Gastrocnemius medialis (tissue), 4 donors: ENCODE measurements at regions not wholly inside any gene's neighbourhood (a gene's known extent, or its start where the extent isn't known, plus 50 kb on each side); places are given as distances from the start of the nearest gene placed in this dataset.
"Not testable (repeated sequence)": the region's sequence is repeated elsewhere in the genome, so short reads cannot be mapped to it uniquely, and the experiment has no call there.

ENCODE experiments used
- ATAC-seq, 2 donors: fragments of 150-250 bp; one replicate each; pipeline ENCODE4 v1.9.1; 2016
- DNase-seq, 2 donors: peaks; one replicate each; pipeline ENCODE4 v3.0.0-alpha.2; 2019
- H3K27ac ChIP-seq, 4 donors: fragments of 200-600 bp; sonication (generic); 1 replicate in 1 of 4; 2 replicates in 3 of 4; pipeline ENCODE4 v1.5.1; 2016 to 2018; ENCODE audit warnings: mild to moderate bottlenecking in 2 of 4, moderate library complexity in 1 of 4
- H3K27me3 ChIP-seq, 3 donors: fragments of 200-600 bp; sonication (generic) in 2 of 3; 1 replicate in 1 of 3; 2 replicates in 2 of 3; pipeline versions ENCODE4 v1.5.1 to v1.6.0; 2016 to 2019; ENCODE audit warnings: mild to moderate bottlenecking in 1 of 3, moderate library complexity in 1 of 3
- H3K36me3 ChIP-seq, 2 donors: fragments of 200-600 bp; sonication (generic) in 1 of 2; one replicate each; pipeline ENCODE4 v1.5.1; 2017 to 2018
- H3K4me1 ChIP-seq, 2 donors: fragments of 200-600 bp; sonication (generic) in 1 of 2; one replicate each; pipeline ENCODE4 v1.5.1; 2016 to 2017; ENCODE audit warnings: mild to moderate bottlenecking in 2 of 2
- H3K4me3 ChIP-seq, 4 donors: fragments of 200-600 bp; sonication (generic) in 3 of 4; 1 replicate in 1 of 4; 2 replicates in 3 of 4; pipeline ENCODE4 v1.5.1; 2016 to 2019; ENCODE audit warnings: mild to moderate bottlenecking in 2 of 4
- H3K9me3 ChIP-seq, 3 donors: fragments of 200-600 bp; sonication (generic) in 2 of 3; 1 replicate in 1 of 3; 2 replicates in 2 of 3; pipeline ENCODE4 v1.5.1; 2016 to 2019
- POLR2A ChIP-seq, 2 donors: fragments of 450-650 bp; IDR thresholded peaks; one replicate each; pipeline ENCODE4 v1.6.1; 2017; ENCODE audit warnings: antibody characterized with exemption in 2 of 2, mild to moderate bottlenecking in 2 of 2, moderate library complexity in 2 of 2
- in situ Hi-C, 4 donors: fragments of 200-750 bp; cut with MboI; loops; one replicate each; pipeline versions ENCODE4 v1.15.0 to v1.8.0; 2017; ENCODE audit warnings: low sequenced_read_pairs in 4 of 4
- intact Hi-C: fragments of 100-400 bp; cut with DNase I; formaldehyde crosslinking; loops from one replicate; pipeline ENCODE4 v1.15.1; 2023; ENCODE audit warnings: low total_unique reads
- TF ChIP-seq, protein P1 (sequence below), 5 experiments: fragments of 450-650 bp in 3 of 5; fragments of 200-600 bp in 2 of 5; sonication (generic) in 2 of 5; IDR thresholded peaks in 4 of 5; conservative IDR thresholded peaks in 1 of 5; 1 replicate in 4 of 5; 2 replicates in 1 of 5; pipeline ENCODE4 v1.5.1; 2016 to 2019; ENCODE audit warnings: antibody characterized with exemption in 5 of 5, mild to moderate bottlenecking in 3 of 5, moderate library complexity in 3 of 5

DNA sequence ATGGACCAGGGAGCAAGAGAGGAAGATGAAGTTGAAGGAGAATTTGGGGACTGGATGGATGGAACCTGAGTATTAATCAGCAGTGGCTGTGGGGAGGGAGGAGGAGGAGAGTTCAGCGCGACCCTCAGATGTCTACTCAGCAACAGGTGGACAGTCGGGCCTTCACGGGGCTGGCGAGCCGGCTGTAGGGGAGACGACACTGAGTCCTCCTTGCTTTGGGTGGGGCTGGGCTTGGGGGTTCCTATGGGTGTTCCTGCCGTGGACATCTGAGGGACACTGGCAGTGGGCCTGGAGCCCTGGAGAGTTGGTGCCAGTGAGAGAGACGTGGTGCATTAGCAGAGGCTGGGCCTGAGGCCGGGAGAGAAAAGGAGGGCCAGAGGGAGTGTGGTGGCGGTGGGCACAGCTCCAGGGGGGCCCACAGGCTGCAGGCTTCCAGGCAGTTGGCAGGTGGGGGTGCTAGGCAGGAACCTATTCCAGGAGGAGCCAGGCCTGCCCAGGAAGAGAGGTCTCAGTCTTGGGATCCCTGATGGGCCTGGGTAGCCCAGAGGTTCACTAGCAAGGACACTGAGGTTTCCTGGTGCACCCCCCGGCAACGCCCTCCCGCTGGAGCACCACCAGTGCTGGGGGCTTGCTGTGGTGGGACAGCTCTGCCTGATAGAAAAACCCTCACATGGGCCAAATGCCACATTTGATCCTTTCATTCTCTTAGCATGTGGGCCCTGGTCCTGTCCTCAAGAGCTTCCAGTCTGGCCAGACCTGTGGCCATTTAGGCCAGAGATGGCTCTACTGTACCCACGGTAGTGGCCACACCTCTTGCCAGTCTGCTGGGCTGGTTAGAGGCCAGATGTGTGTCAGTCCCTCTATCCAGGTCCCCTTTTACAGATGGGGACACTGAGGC, 187.4 kb downstream of the TBC1D2B start:
- H3K27me3 ChIP-seq, ATAC-seq, intact Hi-C loops, DNase-seq, H3K4me3 ChIP-seq, H3K9me3 ChIP-seq, in situ Hi-C loops, H3K36me3 ChIP-seq, H3K4me1 ChIP-seq: not testable (repeated sequence)
- peak overlapping the region in 3 of 4 donors; percentile 50 to 71 (median 65) for H3K27ac ChIP-seq

DNA sequence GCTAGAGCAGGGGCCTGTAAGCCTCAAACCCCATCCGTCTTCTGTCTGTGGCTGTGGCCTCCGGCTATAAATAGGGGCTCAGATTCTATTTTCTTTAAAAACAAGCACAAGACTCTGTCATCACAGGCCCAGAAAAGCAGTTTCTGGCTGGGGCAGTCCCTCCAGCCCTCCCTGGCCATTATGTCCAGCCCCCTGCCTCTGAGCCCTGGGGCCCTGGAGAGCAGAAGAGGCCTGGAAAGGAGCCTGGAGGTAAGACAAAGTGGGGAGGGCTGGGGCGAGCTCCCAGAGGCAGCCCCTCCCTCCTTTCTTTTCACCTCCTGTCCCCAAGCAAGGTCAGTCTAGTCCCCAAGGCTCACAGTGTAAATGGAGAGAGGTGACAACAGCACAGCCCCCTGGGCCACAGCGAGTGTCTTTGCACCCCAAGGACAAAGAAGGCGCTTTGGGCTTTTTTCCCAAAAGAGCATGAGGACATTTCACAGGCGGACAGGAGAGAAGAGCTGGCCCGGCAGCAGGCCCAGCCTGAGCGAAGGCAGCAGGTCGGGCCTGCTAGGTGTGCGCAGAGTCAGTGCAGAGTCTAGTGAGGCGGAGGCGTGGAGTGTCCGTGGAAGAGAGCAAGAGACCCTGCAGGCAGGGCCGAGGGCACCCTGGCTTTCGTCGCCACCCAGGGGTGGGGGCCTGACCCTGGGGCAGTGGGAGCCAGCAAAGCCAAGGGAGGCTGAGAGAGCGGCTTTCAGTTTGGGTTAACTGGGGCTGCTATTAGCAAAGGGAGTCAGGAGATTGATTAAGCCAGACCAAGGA, 188.3 kb downstream of the TBC1D2B start:
- intact Hi-C loops (no loop called here), in situ Hi-C loops (no loop called here)
- Histone ChIP-seq H3K9me3 (no peaks in the 10 kb centered on the region), H3K27ac (peak overlapping the region; percentile 50 to 71 (median 64)), H3K4me3 (no peak overlapping the region), H3K36me3 (no peaks in the 10 kb centered on the region), H3K27me3 (peaks cover 0 to 6% (median 5%) of the 10 kb centered on the region in 3 donors), H3K4me1 (peaks cover 3 to 8% of the 10 kb centered on the region in 2 donors)
- ATAC-seq: no peak
- no peak for DNase-seq
- TF ChIP-seq, protein P1, sequence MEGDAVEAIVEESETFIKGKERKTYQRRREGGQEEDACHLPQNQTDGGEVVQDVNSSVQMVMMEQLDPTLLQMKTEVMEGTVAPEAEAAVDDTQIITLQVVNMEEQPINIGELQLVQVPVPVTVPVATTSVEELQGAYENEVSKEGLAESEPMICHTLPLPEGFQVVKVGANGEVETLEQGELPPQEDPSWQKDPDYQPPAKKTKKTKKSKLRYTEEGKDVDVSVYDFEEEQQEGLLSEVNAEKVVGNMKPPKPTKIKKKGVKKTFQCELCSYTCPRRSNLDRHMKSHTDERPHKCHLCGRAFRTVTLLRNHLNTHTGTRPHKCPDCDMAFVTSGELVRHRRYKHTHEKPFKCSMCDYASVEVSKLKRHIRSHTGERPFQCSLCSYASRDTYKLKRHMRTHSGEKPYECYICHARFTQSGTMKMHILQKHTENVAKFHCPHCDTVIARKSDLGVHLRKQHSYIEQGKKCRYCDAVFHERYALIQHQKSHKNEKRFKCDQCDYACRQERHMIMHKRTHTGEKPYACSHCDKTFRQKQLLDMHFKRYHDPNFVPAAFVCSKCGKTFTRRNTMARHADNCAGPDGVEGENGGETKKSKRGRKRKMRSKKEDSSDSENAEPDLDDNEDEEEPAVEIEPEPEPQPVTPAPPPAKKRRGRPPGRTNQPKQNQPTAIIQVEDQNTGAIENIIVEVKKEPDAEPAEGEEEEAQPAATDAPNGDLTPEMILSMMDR (IDR thresholded peaks at IDR 0.05 in 4 of 5, conservative IDR thresholded peaks at IDR 0.05 in 1 of 5): no peak
- TF ChIP-seq POLR2A (IDR thresholded peaks at IDR 0.05): no peak

DNA sequence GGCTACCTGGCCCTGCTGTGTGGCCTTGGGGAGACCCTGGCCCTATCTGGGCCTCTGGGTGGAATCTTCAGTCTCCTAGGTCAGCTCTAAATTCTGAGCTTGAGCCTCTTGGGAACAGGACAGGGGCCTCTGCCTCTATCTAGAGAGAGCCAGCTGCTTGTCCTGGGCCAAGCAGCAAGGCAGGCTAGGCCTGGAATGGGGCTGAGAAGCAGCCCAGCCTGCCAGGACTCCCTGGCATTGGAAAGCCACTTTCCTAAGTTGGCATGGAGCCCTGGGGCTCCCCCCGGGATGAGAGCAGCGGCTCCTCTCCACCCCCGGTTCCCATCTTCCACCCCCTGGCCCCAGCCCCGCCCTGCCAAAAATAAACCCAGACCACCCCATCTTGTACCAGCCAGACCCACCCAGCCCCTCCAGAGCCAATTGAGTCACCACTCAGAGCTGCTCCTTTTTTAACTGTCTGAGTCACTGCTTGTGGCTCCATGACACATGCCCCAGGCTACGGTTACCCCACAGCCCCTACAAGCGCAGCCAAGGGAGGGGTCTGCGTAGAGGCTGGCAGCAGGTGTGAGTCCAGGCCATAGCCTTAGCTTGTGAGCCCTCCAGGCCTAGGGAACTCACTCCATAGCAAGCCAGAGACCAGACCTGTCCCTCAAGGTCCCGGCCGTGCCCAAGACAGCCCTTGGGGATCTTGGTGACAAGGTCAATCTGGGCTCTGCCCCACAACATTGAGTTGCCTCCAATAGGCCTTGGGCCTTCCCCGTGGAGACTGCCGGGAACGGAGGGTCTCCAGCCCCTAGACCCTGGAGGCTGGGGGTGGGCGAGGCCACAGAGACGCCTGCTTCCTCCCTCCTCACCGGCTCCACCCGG, 189.7 kb downstream of the TBC1D2B start:
- peak overlapping the region; percentile 68 to 76 (median 70) for H3K27ac ChIP-seq
- H3K9me3 ChIP-seq, H3K27me3 ChIP-seq, in situ Hi-C loops, H3K4me3 ChIP-seq, H3K4me1 ChIP-seq, intact Hi-C loops, H3K36me3 ChIP-seq: not testable (repeated sequence)
- ATAC-seq: peak; percentile 96 to 97
- DNase-seq: peak in 1 of 2 donors; percentile 78

DNA sequence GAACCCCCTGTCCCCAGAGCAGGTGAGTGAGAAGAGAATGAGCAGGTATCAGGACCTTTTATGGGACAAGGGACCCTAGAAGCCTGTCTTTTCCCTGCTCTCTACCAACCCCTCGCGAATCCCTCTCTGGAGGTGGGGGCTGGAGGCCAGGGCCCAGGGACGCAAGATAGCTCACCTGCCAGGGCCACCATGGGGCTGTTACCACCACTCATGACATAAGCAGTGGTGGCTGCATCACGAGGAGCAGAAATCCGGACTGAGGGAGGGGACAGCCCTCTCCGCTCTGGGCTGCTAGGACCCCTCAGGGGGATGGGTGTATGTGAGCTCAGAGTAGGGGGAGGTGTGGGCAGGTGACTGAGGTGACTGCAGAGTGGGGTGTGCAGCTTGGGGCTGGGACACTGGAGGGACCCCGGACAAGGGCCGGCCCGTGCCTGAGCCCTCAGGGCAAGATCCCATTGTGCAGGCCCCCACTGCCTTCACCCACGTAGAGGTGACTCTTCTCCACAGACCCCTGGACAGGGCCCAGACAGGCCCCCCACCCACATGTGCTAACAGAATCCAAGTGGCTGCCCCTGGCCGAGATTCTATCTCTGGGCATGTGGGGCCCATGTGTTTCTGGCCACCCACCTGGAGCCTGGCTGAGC, 190.6 kb downstream of the TBC1D2B start:
- H3K9me3 ChIP-seq: no peaks in the 10 kb centered on the region
- TF ChIP-seq, protein P1 (IDR thresholded peaks at IDR 0.05 in 4 of 5, conservative IDR thresholded peaks at IDR 0.05 in 1 of 5): no peak
- no peak for TF ChIP-seq POLR2A (IDR thresholded peaks at IDR 0.05)
- no peak overlapping the region for H3K4me3 ChIP-seq
- no peaks in the 10 kb centered on the region for H3K27me3 ChIP-seq
- H3K4me1 ChIP-seq: peaks cover 3 to 8% of the 10 kb centered on the region in 2 donors
- DNase-seq: no peak
- no peak for ATAC-seq
- in situ Hi-C loops (no loop called here), intact Hi-C loops (no loop called here)
- H3K36me3 ChIP-seq: no peaks in the 10 kb centered on the region
- peak overlapping the region; percentile 52 to 72 (median 61) for H3K27ac ChIP-seq

DNA sequence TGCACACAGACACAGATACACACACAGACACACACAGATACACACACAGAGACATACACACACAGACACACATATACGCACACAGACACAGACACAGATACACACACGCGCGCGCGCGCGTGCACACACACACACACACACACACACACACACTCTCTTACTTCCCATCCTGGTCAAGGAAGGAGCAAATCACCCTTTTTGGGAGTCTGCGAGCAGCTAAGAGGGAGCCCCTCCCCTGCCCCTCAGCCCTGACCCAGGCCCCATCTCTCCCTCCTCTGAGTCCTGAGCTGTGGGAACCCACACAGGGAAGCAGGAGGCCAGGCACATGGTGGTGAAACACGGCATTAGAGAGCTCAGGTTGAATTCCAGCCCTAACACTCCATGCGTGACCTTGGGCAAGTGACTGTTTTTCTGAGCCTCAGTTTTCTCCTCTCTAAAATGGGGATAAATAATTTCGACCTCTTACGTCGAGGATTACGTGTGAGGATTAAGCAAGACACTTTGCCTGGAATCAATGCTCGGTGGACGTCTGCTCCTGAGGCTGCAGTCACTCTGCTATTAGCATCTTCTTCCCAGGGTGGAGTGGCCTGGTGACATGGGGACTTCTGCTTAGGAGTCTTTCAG, 191.5 kb downstream of the TBC1D2B start:
- DNase-seq, H3K4me1 ChIP-seq, in situ Hi-C loops, H3K27me3 ChIP-seq, H3K9me3 ChIP-seq, intact Hi-C loops, ATAC-seq, H3K4me3 ChIP-seq, H3K36me3 ChIP-seq: not testable (repeated sequence)
- peak overlapping the region in 2 of 4 donors; percentile 52 to 62 for H3K27ac ChIP-seq

DNA sequence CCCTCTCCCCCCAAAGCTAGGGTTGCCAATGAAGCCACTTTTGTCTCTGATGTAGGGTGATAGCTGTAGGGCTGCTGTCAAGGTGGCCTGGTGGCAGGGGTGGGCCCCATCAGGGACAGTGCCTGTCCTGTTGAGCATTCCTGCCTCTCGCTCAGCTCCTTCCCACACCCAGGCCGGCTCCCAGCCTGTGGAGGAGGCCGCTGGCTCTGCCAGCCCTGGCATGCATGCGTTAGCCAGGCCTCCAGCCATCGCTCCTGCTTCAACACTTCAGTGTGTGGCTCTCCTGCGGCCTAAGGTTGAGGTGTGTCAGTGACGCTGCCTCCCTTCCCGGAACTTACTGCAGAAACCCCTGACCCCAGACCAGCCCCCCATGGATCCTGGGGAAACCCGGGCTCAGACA, 194.5 kb downstream of the TBC1D2B start:
- H3K27ac ChIP-seq, H3K9me3 ChIP-seq, in situ Hi-C loops, ATAC-seq, H3K36me3 ChIP-seq, H3K4me1 ChIP-seq, intact Hi-C loops, DNase-seq, H3K27me3 ChIP-seq, H3K4me3 ChIP-seq: not testable (repeated sequence)
